SK-MEL-5 (cell line): ENCODE measurements at regions not wholly inside any gene's neighbourhood (a gene's known extent, or its start where the extent isn't known, plus 50 kb on each side); places are given as distances from the start of the nearest gene placed in this dataset.
A peak's percentile ranks its signal among the peaks of the same experiment; 100 is the strongest.

ENCODE experiments used
- DNase-seq: peaks from one replicate; pipeline ENCODE4 v3.0.0-alpha.2; 2016; ENCODE audit warnings: low read depth, low spot score
- in situ Hi-C: cut with HindIII; loops from 2 replicates; pipeline ENCODE4 v1.10.0; 2016; ENCODE audit warnings: low sequenced_read_pairs, high pct_unique_total_duplicates, low pct_unique_long_range_greater_than_20kb

DNA sequence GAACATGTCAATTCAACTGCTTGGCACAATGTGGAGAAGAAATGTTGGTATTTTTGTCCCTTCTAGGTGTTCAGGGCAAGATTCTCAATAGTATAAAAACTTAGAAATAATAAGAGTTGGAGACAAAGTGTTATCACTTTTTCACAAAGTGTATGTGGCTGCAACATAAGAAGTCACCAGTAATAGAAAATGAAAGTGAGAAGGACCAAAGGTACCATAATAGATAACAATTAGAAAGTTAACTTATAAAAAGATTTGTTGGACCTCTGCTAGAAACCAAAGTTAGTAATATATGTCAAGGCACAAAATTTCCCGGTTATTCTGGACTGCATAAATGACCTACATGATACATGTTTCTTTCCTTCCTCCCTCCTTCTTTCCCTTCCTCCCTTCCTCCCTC, 1535.3 kb downstream of the EFNA5 start:
- in situ Hi-C loops = no loop called here

GRCh38 chr5:106134549-106134948, 1536.2 kb downstream of the EFNA5 start:
- in situ Hi-C loops = no loop called here

More for the DNA sequence above, 1535.3 kb downstream of the EFNA5 start:
- no peak for DNase-seq

GRCh38 chr5:106127985-106128384, 1542.8 kb downstream of the EFNA5 start:
- DNase-seq = no peak
- in situ Hi-C loops = no loop called here

More at GRCh38 chr5:106134549-106134948, 1536.2 kb downstream of the EFNA5 start:
- DNase-seq = no peak

DNA sequence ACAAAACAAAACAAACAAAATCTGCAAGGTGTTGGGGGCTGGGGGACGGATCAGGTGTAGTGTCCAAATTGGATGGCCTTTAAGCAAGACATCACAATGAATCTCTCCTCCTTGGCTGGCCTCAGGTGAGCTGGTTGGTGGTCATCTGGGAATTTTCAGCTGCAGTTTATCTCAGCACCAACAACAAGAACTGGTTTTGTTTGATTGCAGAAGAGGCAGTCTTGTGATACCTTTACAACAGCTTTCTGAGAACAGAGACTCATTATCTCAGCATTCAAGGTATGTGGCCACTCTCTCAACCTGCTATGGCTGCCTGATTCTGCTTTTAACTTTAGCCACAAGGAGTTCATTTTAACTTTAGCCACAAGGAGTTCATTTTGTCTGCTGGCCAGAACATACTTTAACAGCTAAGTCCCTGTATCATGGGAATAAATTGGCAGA, 1543.4 kb downstream of the EFNA5 start:
- in situ Hi-C loops = no loop called here
- DNase-seq = peak; percentile 66

- DNase-seq = peak; percentile 64
- in situ Hi-C loops = no loop called here
These were observed 1548.6 kb downstream of the EFNA5 start for GRCh38 chr5:106121972-106122605.

GRCh38 chr5:106116682-106117081, 1554.1 kb downstream of the EFNA5 start:
- in situ Hi-C loops = no loop called here
- no peak for DNase-seq

GRCh38 chr5:106113922-106114321, 1556.8 kb downstream of the EFNA5 start:
- DNase-seq = no peak
- in situ Hi-C loops = no loop called here

DNA sequence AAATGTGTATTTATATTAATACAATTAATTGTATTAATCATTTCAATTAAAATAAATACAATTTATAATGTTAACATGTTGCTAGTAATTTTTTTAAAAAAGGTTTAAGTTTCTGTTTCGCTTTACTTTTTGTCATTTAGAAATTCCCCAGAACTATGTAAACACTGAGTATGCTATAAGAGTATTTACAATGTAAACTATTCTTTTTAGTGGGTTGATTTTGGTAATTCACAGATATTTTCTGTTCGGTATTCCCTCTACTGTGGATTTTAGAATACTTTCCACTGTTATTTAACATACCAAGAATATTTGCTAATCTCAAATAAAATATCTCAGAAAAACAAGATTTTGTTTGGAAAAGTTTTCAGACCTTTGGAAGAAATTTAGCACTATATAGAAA, 1564.4 kb downstream of the EFNA5 start:
- in situ Hi-C loops = no loop called here
- DNase-seq = no peak

- in situ Hi-C loops = no loop called here
- DNase-seq = no peak
These were observed 1573.4 kb downstream of the EFNA5 start for GRCh38 chr5:106097340-106097739.

DNA sequence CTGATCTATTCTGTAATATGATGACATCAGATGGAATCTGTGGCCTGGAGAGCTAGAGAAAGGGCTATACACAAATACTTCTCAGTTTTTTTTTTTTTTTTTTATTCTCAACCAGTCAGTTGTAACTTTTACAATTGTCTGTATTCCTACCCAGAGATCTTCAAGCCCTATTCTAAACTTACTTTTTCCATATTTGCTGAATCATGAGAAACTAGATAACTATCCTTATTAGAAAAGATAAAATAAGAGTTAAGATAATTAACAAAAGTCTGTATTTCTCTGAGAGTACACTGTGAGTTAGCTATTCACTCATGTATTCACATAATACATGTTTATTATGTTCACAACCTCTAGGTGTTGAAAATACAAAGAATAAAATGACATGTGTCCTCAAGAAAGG, 1575.9 kb downstream of the EFNA5 start:
- in situ Hi-C loops = no loop called here
- peak; percentile 38 for DNase-seq

- in situ Hi-C loops = no loop called here
These were observed 1576.5 kb downstream of the EFNA5 start for GRCh38 chr5:106094204-106094607.

DNA sequence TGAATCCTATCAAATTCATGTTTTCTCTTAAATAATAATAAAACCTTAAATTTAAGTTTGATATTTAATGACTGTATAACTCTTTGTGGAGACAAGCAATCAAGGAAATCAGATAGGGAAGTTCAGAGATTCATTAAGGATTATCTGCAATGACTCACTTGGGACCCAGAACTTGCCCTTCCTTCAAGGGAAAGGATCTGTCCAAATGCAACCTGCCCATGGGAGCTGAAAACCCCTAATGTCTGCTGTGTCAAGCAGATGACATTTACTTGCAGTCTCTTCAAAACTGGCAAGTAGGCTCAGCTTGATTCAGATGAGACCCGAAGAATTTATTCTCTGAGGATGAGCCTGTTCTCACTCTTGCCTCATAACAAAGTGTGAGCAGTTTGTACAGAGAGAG, 1577.6 kb downstream of the EFNA5 start:
- no peak for DNase-seq
- in situ Hi-C loops = no loop called here

More at GRCh38 chr5:106094204-106094607, 1576.5 kb downstream of the EFNA5 start:
- DNase-seq = peak; percentile 88

- DNase-seq = no peak
- in situ Hi-C loops = no loop called here
These were observed 1578.3 kb downstream of the EFNA5 start for GRCh38 chr5:106092455-106092854.

DNA sequence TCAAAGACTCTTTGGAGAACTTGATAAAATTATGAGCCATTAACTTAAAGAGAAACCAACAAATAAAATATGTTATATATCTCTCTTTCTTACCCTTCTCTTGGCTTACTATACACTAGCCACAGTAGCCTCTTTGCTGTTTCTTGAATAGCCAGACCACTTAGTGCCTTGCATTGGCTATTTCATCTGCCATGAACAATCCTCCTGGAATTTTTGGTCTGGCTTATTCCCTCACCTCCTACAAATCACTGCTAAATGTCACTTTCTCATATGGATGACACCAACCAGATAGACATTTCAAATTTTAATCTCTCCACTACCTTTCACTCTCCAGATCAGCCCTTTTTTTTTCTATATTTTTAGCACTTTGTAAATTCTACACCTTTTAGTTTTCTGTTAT, 1581.7 kb downstream of the EFNA5 start:
- in situ Hi-C loops = no loop called here
- no peak for DNase-seq

GRCh38 chr5:106088462-106088861, 1582.3 kb downstream of the EFNA5 start:
- in situ Hi-C loops = no loop called here
- DNase-seq = no peak

DNA sequence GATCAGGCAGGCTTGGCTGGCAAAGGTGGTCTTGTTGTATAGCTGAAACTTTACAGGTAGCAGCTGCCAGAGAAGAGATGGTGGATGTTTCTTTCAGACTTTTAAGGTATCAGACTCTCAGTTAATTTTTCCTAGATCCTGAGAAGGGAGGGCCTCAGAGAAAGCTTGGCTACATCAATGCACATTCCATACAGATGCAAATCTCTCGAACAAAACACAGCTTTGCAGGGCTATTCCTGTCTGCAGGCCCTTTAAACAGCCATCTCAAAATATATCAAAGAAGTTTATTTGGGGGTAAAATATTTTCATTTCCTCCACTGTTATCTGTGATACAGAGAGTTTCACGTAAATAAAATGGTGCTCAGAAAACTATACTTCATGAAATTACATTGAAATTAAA, 1584.4 kb downstream of the EFNA5 start:
- no peak for DNase-seq
- in situ Hi-C loops = no loop called here

DNA sequence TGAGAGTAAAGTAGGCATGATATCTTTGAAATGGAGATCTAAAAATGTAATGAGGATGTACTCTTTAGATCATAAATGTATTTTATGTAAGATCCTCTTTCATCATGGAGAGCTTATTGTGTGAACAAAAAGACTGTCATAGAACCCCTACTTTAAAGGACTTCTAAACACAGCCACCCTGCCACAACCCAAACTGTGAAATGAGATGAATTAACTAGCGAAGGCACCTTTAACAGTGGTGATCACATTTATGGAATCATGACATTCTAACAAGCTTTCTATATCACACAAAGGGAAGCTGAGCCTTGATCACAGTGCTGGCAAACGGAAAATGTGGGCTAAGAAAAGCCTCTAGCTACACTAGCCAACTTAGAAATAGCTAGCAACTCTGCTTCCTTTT, 1585.2 kb downstream of the EFNA5 start:
- in situ Hi-C loops = no loop called here
- no peak for DNase-seq

DNA sequence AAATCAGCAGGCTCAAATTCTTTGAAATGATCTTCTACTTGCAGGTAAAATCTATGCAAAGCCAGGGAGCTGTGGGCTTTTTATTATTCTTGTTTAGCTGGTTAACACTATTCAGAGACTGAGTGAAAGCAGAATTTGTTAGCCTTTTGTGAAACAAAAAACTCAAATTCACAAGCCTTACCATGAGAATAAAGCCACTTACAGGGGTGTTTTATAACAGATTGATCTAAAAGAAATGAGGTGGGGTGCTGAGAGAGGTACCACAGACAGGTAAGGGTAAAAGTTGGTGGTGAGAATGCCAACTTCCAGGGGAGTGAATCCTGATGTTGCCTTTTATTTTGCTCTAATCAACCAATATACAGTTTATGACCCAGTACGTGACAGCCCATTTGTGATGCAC, 1585.6 kb downstream of the EFNA5 start:
- DNase-seq = no peak
- in situ Hi-C loops = no loop called here

- in situ Hi-C loops = no loop called here
These were observed 1590.2 kb downstream of the EFNA5 start for GRCh38 chr5:106080535-106080934.

GRCh38 chr5:106076655-106077054, 1594.1 kb downstream of the EFNA5 start:
- in situ Hi-C loops = no loop called here

More at GRCh38 chr5:106080535-106080934, 1590.2 kb downstream of the EFNA5 start:
- DNase-seq = peak; percentile 99

More at GRCh38 chr5:106076655-106077054, 1594.1 kb downstream of the EFNA5 start:
- no peak for DNase-seq
